ENCODE measurements at regions not wholly inside any gene's neighbourhood (a gene's known extent, or its start where the extent isn't known, plus 50 kb on each side); places are given as distances from the start of the nearest gene placed in this dataset.

- ATAC-seq, result no peak
- Histone ChIP-seq H3K79me2 (replicated peaks; ENCODE audit: insufficient read depth) (no peaks in the 10 kb centered on the region), H3K4me2 (no peak overlapping the region), H2AFZ (no peak overlapping the region), H3K27ac (ENCODE audit: low read depth) (no peak overlapping the region), H3K4me1 (ENCODE audit: insufficient read depth) (peaks cover 25% of the 10 kb centered on the region), H3F3A (replicated peaks; ENCODE audit: low read depth) (no peaks in the 10 kb centered on the region), H3K36me3 (ENCODE audit: insufficient read depth) (no peaks in the 10 kb centered on the region), H3K27me3 (ENCODE audit: insufficient read depth) (no peaks in the 10 kb centered on the region), H3K4me3 (no peak overlapping the region), H3K9me2 (ENCODE audit: insufficient read depth) (no peaks in the 10 kb centered on the region), H4K20me1 (replicated peaks; ENCODE audit: insufficient read depth) (no peaks in the 10 kb centered on the region)
- Mint-ChIP-seq H3K9me3 (no peaks in the 10 kb centered on the region), H3K36me3 (ENCODE audit: low read depth) (no peaks in the 10 kb centered on the region), H3K27ac (no peak overlapping the region), H3K27me3 (ENCODE audit: insufficient read depth, low read depth, poor library complexity) (no peaks in the 10 kb centered on the region), H3K4me1 (peaks cover 7% of the 10 kb centered on the region; the same call in 2 of the 3 replicates), H3K4me3 (no peak overlapping the region)
- DNase-seq (ENCODE audit: low spot score), result no peak
- TF ChIP-seq ETS1 (IDR thresholded peaks at IDR 0.05), result no peak
- TF ChIP-seq CTCF (conservative IDR thresholded peaks at IDR 0.05; ENCODE audit: low read depth in 2 of 2), result no peak
- TF ChIP-seq NANOG (IDR thresholded peaks at IDR 0.05; ENCODE audit: borderline replicate concordance), result no peak
- no peak for TF ChIP-seq EZH2 (IDR thresholded peaks at IDR 0.05; ENCODE audit: low read depth, unreplicated experiment)
- no peak for TF ChIP-seq REST (IDR thresholded peaks at IDR 0.05; ENCODE audit: unreplicated experiment)
- TF ChIP-seq CREB1 (CRISPR knock-in tag; IDR thresholded peaks at IDR 0.05; ENCODE audit: low read depth), result no peak
- TF ChIP-seq EZH2phosphoT487 (IDR thresholded peaks at IDR 0.05; ENCODE audit: unreplicated experiment), result no peak
Observed at GRCh38 chr18:39318008-39318407, 1752.4 kb upstream of the CELF4 start.

- Mint-ChIP-seq H3K9me3 (peaks cover 16% of the 10 kb centered on the region), H3K36me3 (ENCODE audit: low read depth) (peaks cover 12% of the 10 kb centered on the region; the same call in 2 of the 3 replicates), H3K27ac (no peak overlapping the region), H3K4me1 (peaks cover 3% of the 10 kb centered on the region; the same call in 1 of the 3 replicates), H3K27me3 (ENCODE audit: insufficient read depth, low read depth, poor library complexity) (peaks cover 1% of the 10 kb centered on the region), H3K4me3 (no peak overlapping the region)
- DNase-seq (ENCODE audit: low spot score) (no peak), ATAC-seq (no peak)
- H3K36me3 ChIP-seq (ENCODE audit: insufficient read depth), result no peaks in the 10 kb centered on the region; the same call in 1 of the 2 replicates
- H3F3A ChIP-seq (replicated peaks; ENCODE audit: low read depth), result no peaks in the 10 kb centered on the region
- H3K4me1 ChIP-seq (ENCODE audit: insufficient read depth), result peaks cover 15% of the 10 kb centered on the region; the same call in 1 of the 2 replicates
- H3K4me3 ChIP-seq, result no peak overlapping the region
- no peak overlapping the region for H3K27ac ChIP-seq (ENCODE audit: low read depth)
- H4K20me1 ChIP-seq (replicated peaks; ENCODE audit: insufficient read depth), result no peaks in the 10 kb centered on the region
- no peaks in the 10 kb centered on the region for H3K27me3 ChIP-seq (ENCODE audit: insufficient read depth)
- H3K4me2 ChIP-seq, result no peak overlapping the region
- no peaks in the 10 kb centered on the region for H3K9me2 ChIP-seq (ENCODE audit: insufficient read depth)
- no peak overlapping the region for H2AFZ ChIP-seq
- no peaks in the 10 kb centered on the region for H3K79me2 ChIP-seq (replicated peaks; ENCODE audit: insufficient read depth)
- no peak for TF ChIP-seq CREB1 (CRISPR knock-in tag; IDR thresholded peaks at IDR 0.05; ENCODE audit: low read depth)
- no peak for TF ChIP-seq POLR2AphosphoS5 (IDR thresholded peaks at IDR 0.05; ENCODE audit: low read depth)
- TF ChIP-seq EZH2 (IDR thresholded peaks at IDR 0.05; ENCODE audit: low read depth, unreplicated experiment), result no peak
- no peak for TF ChIP-seq STAT1 (IDR thresholded peaks at IDR 0.05; ENCODE audit: unreplicated experiment)
- no peak for TF ChIP-seq JUNB (IDR thresholded peaks at IDR 0.05; ENCODE audit: unreplicated experiment)
- TF ChIP-seq REST (IDR thresholded peaks at IDR 0.05; ENCODE audit: unreplicated experiment), result no peak
- TF ChIP-seq ZNF114 (CRISPR knock-in tag; IDR thresholded peaks at IDR 0.05), result no peak
- no peak for TF ChIP-seq EZH2phosphoT487 (IDR thresholded peaks at IDR 0.05; ENCODE audit: unreplicated experiment)
Observed at GRCh38 chr18:39314595-39314994, 1749.0 kb upstream of the CELF4 start.

Data from GM23338 (cell line).